ENCODE measurements at regions not wholly inside any gene's neighbourhood (a gene's known extent, or its start where the extent isn't known, plus 50 kb on each side); places are given as distances from the start of the nearest gene placed in this dataset.

GRCh38 chr10:10605551-10606081 lies 412.1 kb upstream of the CELF2 start:
- no peak for TF ChIP-seq CTCF (IDR thresholded peaks at IDR 0.05; ENCODE audit: insufficient read depth, low read length, poor library complexity, severe bottlenecking)
- TF ChIP-seq EZH2phosphoT487 (conservative IDR thresholded peaks at IDR 0.05; ENCODE audit: low read length): no peak
